A673 (cell line): ENCODE measurements at regions not wholly inside any gene's neighbourhood (a gene's known extent, or its start where the extent isn't known, plus 50 kb on each side); places are given as distances from the start of the nearest gene placed in this dataset.

ENCODE experiments used
- BruUV-seq: library from RNA; stranded (reverse); fragments of 400-500 nt; replicated peaks from 2 replicates; lab custom pipeline; 2021; lab: Mats Ljungman, UMichigan
- CTCF ChIA-PET: fragments of 300-600 bp; sonication (Branson Sonifier 250); formaldehyde crosslinking; loops from one replicate; lab custom pipeline; 2022; ENCODE audit warnings: antibody characterized with exemption; lab: Charles Lee
- POLR2A ChIA-PET: fragments of 300-600 bp; sonication (Branson Sonifier 250); formaldehyde crosslinking; loops from one replicate; lab custom pipeline; 2022; ENCODE audit warnings: antibody characterized with exemption; ENCODE audit not compliant: low non-redundant PET; lab: Charles Lee
- DNase-seq: peaks from one replicate; pipeline ENCODE4 v3.0.0-alpha.2; 2015; ENCODE audit warnings: low spot score
- H3K27ac ChIP-seq: fragments of 200-600 bp; sonication (generic); 2 replicates; pipeline ENCODE4 v1.5.1; 2016; ENCODE audit warnings: mixed run types, low read depth, mild to moderate bottlenecking, mixed read lengths, antibody characterized with exemption, low read length; ENCODE audit not compliant: poor library complexity, severe bottlenecking
- H3K27me3 ChIP-seq: fragments of 200-600 bp; sonication (generic); replicated peaks from 2 replicates; pipeline ENCODE4 v1.6.1; 2017; ENCODE audit warnings: mixed run types, low read depth, mild to moderate bottlenecking, mixed read lengths, antibody characterized with exemption, low read length; ENCODE audit not compliant: insufficient read depth, poor library complexity
- H3K36me3 ChIP-seq: fragments of 200-600 bp; sonication (generic); 2 replicates; pipeline ENCODE4 v1.6.1; 2016; ENCODE audit warnings: mixed run types, mild to moderate bottlenecking, mixed read lengths, antibody characterized with exemption, low read length; ENCODE audit not compliant: insufficient read depth, poor library complexity, severe bottlenecking
- H3K4me1 ChIP-seq: fragments of 200-600 bp; sonication (generic); 2 replicates; pipeline ENCODE4 v1.6.1; 2017; ENCODE audit warnings: mixed run types, mild to moderate bottlenecking, mixed read lengths, antibody characterized with exemption, low read length; ENCODE audit not compliant: insufficient read depth, poor library complexity, severe bottlenecking
- H3K4me3 ChIP-seq: fragments of 200-600 bp; sonication (generic); 2 replicates; pipeline ENCODE4 v1.5.1; 2016; ENCODE audit warnings: low read depth, mixed run types, mild to moderate bottlenecking, mixed read lengths, low read length; ENCODE audit not compliant: poor library complexity, severe bottlenecking
- H3K9me3 ChIP-seq: fragments of 200-600 bp; sonication (generic); 2 replicates; pipeline ENCODE4 v1.6.1; 2016; ENCODE audit warnings: mixed run types, low read depth, mild to moderate bottlenecking, mixed read lengths, antibody characterized with exemption, low read length; ENCODE audit not compliant: poor library complexity, severe bottlenecking
- EZH2 ChIP-seq: fragments of 200-600 bp; sonication (generic); IDR thresholded peaks from 2 replicates; pipeline ENCODE4 v1.6.1; 2017; ENCODE audit warnings: borderline replicate concordance, low read depth, mild to moderate bottlenecking, mixed read lengths, antibody characterized with exemption, low read length; ENCODE audit not compliant: poor library complexity, severe bottlenecking
- intact Hi-C: fragments of 100-400 bp; cut with micrococcal nuclease; formaldehyde crosslinking; loops from one replicate; pipeline ENCODE4 v1.10.0; 2022; ENCODE audit not compliant: unreplicated experiment
- TF ChIP-seq, protein P1 (sequence below): fragments of 300-800, 200-600 bp; sonication (generic); conservative IDR thresholded peaks from 2 replicates; pipeline ENCODE4 v1.5.1; 2017; ENCODE audit warnings: low read depth, mild to moderate bottlenecking, antibody characterized with exemption, low read length, moderate library complexity, mixed read lengths

GRCh38 chr2:228698963-228699362 lies 517.5 kb upstream of the SPHKAP start:
- POLR2A ChIA-PET: interaction anchor here (0.5 kb wide), 1 partner anchor 670 kb away, joined by 3 read pairs; no protein-coding TSS in a partner anchor
- intact Hi-C loops: loop anchor here (2.0 to 5.0 kb wide), 2 partner anchors 574 to 1018 kb away; no protein-coding TSS in a partner anchor
- no peak overlapping the region for H3K27ac ChIP-seq
- H3K9me3 ChIP-seq: no peaks in the 10 kb centered on the region
- H3K36me3 ChIP-seq: no peaks in the 10 kb centered on the region
- CTCF ChIA-PET: interaction anchor here (0.7 to 1.4 kb wide), 2 partner anchors 575 to 888 kb away, joined by 3 read pairs; no protein-coding TSS in a partner anchor
- no peak for DNase-seq
- peaks cover 3% of the 10 kb centered on the region for H3K4me1 ChIP-seq
- H3K27me3 ChIP-seq: no peaks in the 10 kb centered on the region
- TF ChIP-seq, protein P1, sequence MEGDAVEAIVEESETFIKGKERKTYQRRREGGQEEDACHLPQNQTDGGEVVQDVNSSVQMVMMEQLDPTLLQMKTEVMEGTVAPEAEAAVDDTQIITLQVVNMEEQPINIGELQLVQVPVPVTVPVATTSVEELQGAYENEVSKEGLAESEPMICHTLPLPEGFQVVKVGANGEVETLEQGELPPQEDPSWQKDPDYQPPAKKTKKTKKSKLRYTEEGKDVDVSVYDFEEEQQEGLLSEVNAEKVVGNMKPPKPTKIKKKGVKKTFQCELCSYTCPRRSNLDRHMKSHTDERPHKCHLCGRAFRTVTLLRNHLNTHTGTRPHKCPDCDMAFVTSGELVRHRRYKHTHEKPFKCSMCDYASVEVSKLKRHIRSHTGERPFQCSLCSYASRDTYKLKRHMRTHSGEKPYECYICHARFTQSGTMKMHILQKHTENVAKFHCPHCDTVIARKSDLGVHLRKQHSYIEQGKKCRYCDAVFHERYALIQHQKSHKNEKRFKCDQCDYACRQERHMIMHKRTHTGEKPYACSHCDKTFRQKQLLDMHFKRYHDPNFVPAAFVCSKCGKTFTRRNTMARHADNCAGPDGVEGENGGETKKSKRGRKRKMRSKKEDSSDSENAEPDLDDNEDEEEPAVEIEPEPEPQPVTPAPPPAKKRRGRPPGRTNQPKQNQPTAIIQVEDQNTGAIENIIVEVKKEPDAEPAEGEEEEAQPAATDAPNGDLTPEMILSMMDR: no peak
- no peak for TF ChIP-seq EZH2
- no peak overlapping the region for H3K4me3 ChIP-seq
- no TSS peak for BruUV-seq

DNA sequence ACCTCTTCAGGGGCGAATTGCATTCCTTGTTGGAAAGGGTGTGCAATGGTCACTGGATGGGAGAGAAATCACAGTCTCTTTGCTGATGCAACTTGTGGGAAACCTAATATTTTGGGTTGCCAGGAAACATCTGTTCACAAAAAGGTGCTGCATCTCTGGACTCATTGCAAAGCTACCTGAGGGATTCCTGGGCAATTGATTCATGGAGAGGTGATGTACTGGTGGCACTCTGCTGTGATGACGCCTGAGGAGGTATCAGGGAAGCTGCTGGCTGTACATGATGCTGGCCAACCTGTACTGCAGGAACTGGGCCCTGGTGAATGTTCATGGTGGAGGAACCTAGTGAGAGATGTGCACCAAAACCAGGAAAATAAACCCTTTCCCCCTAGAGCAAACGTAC lies 516.0 kb upstream of the SPHKAP start:
- Histone ChIP-seq H3K27me3 (no peaks in the 10 kb centered on the region), H3K36me3 (no peaks in the 10 kb centered on the region), H3K27ac (no peak overlapping the region), H3K9me3 (no peaks in the 10 kb centered on the region), H3K4me3 (no peak overlapping the region), H3K4me1 (no peaks in the 10 kb centered on the region)
- intact Hi-C loops: loop anchor here (5.0 kb wide), 1 partner anchor 1020 kb away; no protein-coding TSS in a partner anchor
- POLR2A ChIA-PET: no interaction called here
- TF ChIP-seq, protein P1: no peak
- TF ChIP-seq EZH2: no peak
- CTCF ChIA-PET: no interaction called here
- no peak for DNase-seq
- no TSS peak for BruUV-seq

DNA sequence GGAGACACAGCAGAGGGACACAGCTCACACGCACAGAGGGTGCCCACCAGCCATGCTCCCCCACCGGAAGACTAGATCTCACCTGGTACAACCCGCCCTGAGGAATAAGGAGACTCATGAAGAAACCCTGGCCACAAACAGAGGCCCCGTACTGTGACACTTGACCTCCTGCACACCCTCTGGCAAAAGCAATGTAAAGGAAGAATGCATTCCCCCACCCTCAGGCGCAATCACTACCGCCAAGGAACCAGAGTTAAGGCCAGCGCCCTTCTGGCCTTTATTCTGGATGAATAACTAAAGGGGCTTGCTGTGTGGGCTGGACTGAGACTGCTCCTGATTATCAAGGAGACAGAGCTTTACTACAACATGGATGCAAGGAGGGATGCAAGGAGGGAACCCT lies 509.2 kb upstream of the SPHKAP start:
- POLR2A ChIA-PET: no interaction called here
- CTCF ChIA-PET: interaction anchor here (0.7 kb wide), 1 partner anchor 9 kb away, joined by 3 read pairs; no protein-coding TSS in a partner anchor
- BruUV-seq: no TSS peak

More for the DNA sequence above, 509.2 kb upstream of the SPHKAP start:
- Histone ChIP-seq H3K27me3 (no peaks in the 10 kb centered on the region), H3K4me1 (peaks cover 5% of the 10 kb centered on the region), H3K27ac (no peak overlapping the region), H3K4me3 (no peak overlapping the region), H3K36me3 (no peaks in the 10 kb centered on the region), H3K9me3 (no peaks in the 10 kb centered on the region)
- TF ChIP-seq, protein P1: no peak
- no peak for TF ChIP-seq EZH2
- intact Hi-C loops: no loop called here
- DNase-seq: no peak
